Keratinocyte (primary cell): ENCODE measurements at regions not wholly inside any gene's neighbourhood (a gene's known extent, or its start where the extent isn't known, plus 50 kb on each side); places are given as distances from the start of the nearest gene placed in this dataset.

Source experiments
- DNase-seq: peaks from one replicate; pipeline ENCODE4 v3.0.0-alpha.2; 2011; ENCODE audit warnings: low read depth, missing footprints, low spot score
- FAIRE-seq: peaks from 2 replicates; lab custom pipeline; 2011; peaks lifted over from hg19 to GRCh38; lab: Jason Lieb, UNC
- H2AFZ ChIP-seq: 2 replicates; pipeline ENCODE4 v1.6.0; 2012; ENCODE audit warnings: low read length, control low read depth, inconsistent platforms; ENCODE audit not compliant: control insufficient read depth
- H3K27ac ChIP-seq: 2 replicates; pipeline ENCODE4 v1.5.1; 2011; ENCODE audit warnings: low read length; ENCODE audit not compliant: control insufficient read depth, insufficient read depth
- H3K27me3 ChIP-seq: 3 replicates; pipeline ENCODE4 v1.6.0; 2011; ENCODE audit warnings: low read length; ENCODE audit not compliant: control insufficient read depth, insufficient read depth; ENCODE audit errors: extremely low read depth
- H3K36me3 ChIP-seq, 2 experiments: 2 replicates in 1 of 2; 3 replicates in 1 of 2; pipeline ENCODE4 v1.5.1; 2011; ENCODE audit warnings: low read length in 2 of 2, mild to moderate bottlenecking in 1 of 2; ENCODE audit not compliant: control insufficient read depth in 2 of 2, insufficient read depth in 2 of 2; ENCODE audit errors: extremely low read depth in 1 of 2
- H3K4me1 ChIP-seq: 3 replicates; pipeline ENCODE4 v1.5.1; 2011; ENCODE audit warnings: low read length; ENCODE audit not compliant: control insufficient read depth, insufficient read depth; ENCODE audit errors: extremely low read depth
- H3K4me2 ChIP-seq: 3 replicates; pipeline ENCODE4 v1.6.0; 2011; ENCODE audit warnings: low read depth, low read length; ENCODE audit not compliant: control insufficient read depth, insufficient read depth; ENCODE audit errors: extremely low read depth
- H3K4me3 ChIP-seq, 3 experiments: fragments of 200-600 bp in 1 of 3; sonication (generic) in 1 of 3; 2 replicates in 2 of 3; 3 replicates in 1 of 3; pipeline ENCODE4 v1.5.1; 2011 to 2016; ENCODE audit warnings: low read length in 3 of 3, mild to moderate bottlenecking in 3 of 3, control low read depth in 2 of 3, inconsistent platforms in 1 of 3, low read depth in 1 of 3, mixed read lengths in 1 of 3, mixed run types in 1 of 3, moderate library complexity in 1 of 3; ENCODE audit not compliant: control insufficient read depth in 2 of 3, insufficient read depth in 2 of 3; ENCODE audit errors: extremely low read depth in 1 of 3
- H3K79me2 ChIP-seq: 2 replicates; pipeline ENCODE4 v1.6.0; 2012; ENCODE audit warnings: low read length; ENCODE audit not compliant: control insufficient read depth, insufficient read depth
- H3K9ac ChIP-seq: 3 replicates; pipeline ENCODE4 v1.6.0; 2011; ENCODE audit warnings: low read length; ENCODE audit not compliant: control insufficient read depth, insufficient read depth; ENCODE audit errors: extremely low read depth
- H3K9me1 ChIP-seq: 3 replicates; pipeline ENCODE4 v1.6.0; 2011; ENCODE audit warnings: low read length; ENCODE audit not compliant: control insufficient read depth, insufficient read depth; ENCODE audit errors: extremely low read depth
- H3K9me3 ChIP-seq: 2 replicates; pipeline ENCODE4 v1.5.1; 2012; ENCODE audit warnings: low read depth, low read length; ENCODE audit not compliant: control insufficient read depth
- H4K20me1 ChIP-seq: 3 replicates; pipeline ENCODE4 v1.6.0; 2011; ENCODE audit warnings: low read length; ENCODE audit not compliant: control insufficient read depth, insufficient read depth; ENCODE audit errors: extremely low read depth
- EZH2 ChIP-seq: IDR thresholded peaks from one replicate; pipeline ENCODE4 v1.6.1; 2012; ENCODE audit warnings: inconsistent platforms, mild to moderate bottlenecking, low read length, moderate library complexity
- dilution Hi-C: fragments of 300-500 bp; cut with MboI; formaldehyde crosslinking; loops from one replicate; pipeline ENCODE4 v1.7.0; 2020; ENCODE audit warnings: low sequenced_read_pairs; ENCODE audit not compliant: extremely low pct_ligation_motif_present
- TF ChIP-seq, protein P1 (sequence below), 3 experiments: IDR thresholded peaks in 1 of 3; conservative IDR thresholded peaks in 1 of 3; optimal IDR thresholded peaks in 1 of 3; 2 replicates in 2 of 3; 3 replicates in 1 of 3; pipeline versions ENCODE3 to v1.5.1; 2011; ENCODE audit warnings: low read length in 3 of 3, mild to moderate bottlenecking in 3 of 3, moderate library complexity in 2 of 3, control low read depth in 1 of 3, inconsistent platforms in 1 of 3; ENCODE audit not compliant: insufficient read depth in 2 of 3; ENCODE audit errors: extremely low read depth in 1 of 3

DNA sequence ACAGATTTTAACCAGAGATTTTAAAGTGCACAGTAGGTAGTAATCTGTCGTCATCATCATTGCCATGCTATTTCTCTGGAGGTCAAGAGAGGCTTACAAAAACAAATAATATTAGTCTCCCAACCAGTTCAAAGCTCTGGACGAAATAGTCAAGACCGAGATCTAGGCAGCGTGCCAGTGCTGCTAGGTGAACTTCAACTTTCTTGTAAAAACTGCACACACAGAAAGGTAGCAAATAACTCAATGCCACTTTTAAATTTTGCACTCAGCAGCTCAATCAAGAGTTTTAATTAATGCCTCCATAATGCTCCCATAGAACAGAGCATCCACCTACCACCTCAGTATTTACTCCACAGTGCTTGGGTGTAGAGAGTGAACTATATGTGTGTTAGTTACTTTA, 656.8 kb downstream of the IRX1 start:
- Histone ChIP-seq H3K36me3 (no peaks in the 10 kb centered on the region), H3K4me2 (no peak overlapping the region), H3K4me3 (no peak overlapping the region), H3K4me1 (no peaks in the 10 kb centered on the region), H3K27ac (no peak overlapping the region), H3K27me3 (no peaks in the 10 kb centered on the region), H2AFZ (no peak overlapping the region), H3K9me1 (no peaks in the 10 kb centered on the region), H3K9ac (no peak overlapping the region), H3K9me3 (no peaks in the 10 kb centered on the region), H4K20me1 (no peaks in the 10 kb centered on the region), H3K79me2 (no peaks in the 10 kb centered on the region)
- DNase-seq (no peak), FAIRE-seq (no peak)
- dilution Hi-C loops: no loop called here
- TF ChIP-seq EZH2: no peak
- TF ChIP-seq, protein P1, sequence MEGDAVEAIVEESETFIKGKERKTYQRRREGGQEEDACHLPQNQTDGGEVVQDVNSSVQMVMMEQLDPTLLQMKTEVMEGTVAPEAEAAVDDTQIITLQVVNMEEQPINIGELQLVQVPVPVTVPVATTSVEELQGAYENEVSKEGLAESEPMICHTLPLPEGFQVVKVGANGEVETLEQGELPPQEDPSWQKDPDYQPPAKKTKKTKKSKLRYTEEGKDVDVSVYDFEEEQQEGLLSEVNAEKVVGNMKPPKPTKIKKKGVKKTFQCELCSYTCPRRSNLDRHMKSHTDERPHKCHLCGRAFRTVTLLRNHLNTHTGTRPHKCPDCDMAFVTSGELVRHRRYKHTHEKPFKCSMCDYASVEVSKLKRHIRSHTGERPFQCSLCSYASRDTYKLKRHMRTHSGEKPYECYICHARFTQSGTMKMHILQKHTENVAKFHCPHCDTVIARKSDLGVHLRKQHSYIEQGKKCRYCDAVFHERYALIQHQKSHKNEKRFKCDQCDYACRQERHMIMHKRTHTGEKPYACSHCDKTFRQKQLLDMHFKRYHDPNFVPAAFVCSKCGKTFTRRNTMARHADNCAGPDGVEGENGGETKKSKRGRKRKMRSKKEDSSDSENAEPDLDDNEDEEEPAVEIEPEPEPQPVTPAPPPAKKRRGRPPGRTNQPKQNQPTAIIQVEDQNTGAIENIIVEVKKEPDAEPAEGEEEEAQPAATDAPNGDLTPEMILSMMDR (optimal IDR thresholded peaks at IDR 0.05 in 1 of 3, IDR thresholded peaks at IDR 0.05 in 1 of 3, conservative IDR thresholded peaks at IDR 0.05 in 1 of 3; ENCODE audit: extremely low read depth in 1 of 3, insufficient read depth in 2 of 3, low read length in 3 of 3): no peak

DNA sequence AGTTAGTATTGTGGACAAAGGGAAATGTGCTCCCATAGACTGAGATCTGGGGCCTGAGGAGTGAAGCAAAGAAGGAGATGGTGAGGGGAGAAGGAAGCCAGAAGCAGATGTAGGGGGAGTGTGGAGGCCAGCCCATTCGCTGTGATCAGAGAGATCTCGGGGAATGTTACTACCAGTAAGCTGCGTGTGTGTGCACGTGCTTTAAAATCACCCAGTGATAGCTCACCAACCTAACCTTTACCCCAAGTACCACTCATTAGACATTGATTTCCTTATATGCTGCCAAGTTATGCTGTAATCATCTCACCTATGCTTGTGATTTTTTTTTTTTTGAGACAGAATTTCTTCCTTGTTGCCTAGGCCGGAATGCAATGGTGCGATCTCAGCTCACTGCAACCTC, 659.1 kb downstream of the IRX1 start:
- dilution Hi-C loops: no loop called here
- TF ChIP-seq, protein P1 (optimal IDR thresholded peaks at IDR 0.05 in 1 of 3, IDR thresholded peaks at IDR 0.05 in 1 of 3, conservative IDR thresholded peaks at IDR 0.05 in 1 of 3; ENCODE audit: extremely low read depth in 1 of 3, insufficient read depth in 2 of 3, low read length in 3 of 3): no peak
- TF ChIP-seq EZH2: no peak
- FAIRE-seq: no peak

More for the DNA sequence above, 659.1 kb downstream of the IRX1 start:
- DNase-seq: no peak
- H3K9ac ChIP-seq: no peak overlapping the region
- no peaks in the 10 kb centered on the region for H3K36me3 ChIP-seq
- no peaks in the 10 kb centered on the region for H3K27me3 ChIP-seq
- no peak overlapping the region for H3K4me2 ChIP-seq
- no peak overlapping the region for H3K4me3 ChIP-seq
- H3K9me3 ChIP-seq: no peaks in the 10 kb centered on the region
- no peaks in the 10 kb centered on the region for H3K79me2 ChIP-seq
- no peaks in the 10 kb centered on the region for H4K20me1 ChIP-seq
- no peak overlapping the region for H2AFZ ChIP-seq
- no peak overlapping the region for H3K27ac ChIP-seq
- no peaks in the 10 kb centered on the region for H3K4me1 ChIP-seq
- H3K9me1 ChIP-seq: no peaks in the 10 kb centered on the region
